HG02943 (cell line): ENCODE measurements at regions not wholly inside any gene's neighbourhood (a gene's known extent, or its start where the extent isn't known, plus 50 kb on each side); places are given as distances from the start of the nearest gene placed in this dataset.

Source experiments
- ATAC-seq: cut with Tn5 transposase; IDR thresholded peaks from one replicate; pipeline ENCODE4 v1.9.1; 2021; ENCODE audit warnings: mild to moderate bottlenecking, low read depth, moderate library complexity; ENCODE audit not compliant: unreplicated experiment

DNA sequence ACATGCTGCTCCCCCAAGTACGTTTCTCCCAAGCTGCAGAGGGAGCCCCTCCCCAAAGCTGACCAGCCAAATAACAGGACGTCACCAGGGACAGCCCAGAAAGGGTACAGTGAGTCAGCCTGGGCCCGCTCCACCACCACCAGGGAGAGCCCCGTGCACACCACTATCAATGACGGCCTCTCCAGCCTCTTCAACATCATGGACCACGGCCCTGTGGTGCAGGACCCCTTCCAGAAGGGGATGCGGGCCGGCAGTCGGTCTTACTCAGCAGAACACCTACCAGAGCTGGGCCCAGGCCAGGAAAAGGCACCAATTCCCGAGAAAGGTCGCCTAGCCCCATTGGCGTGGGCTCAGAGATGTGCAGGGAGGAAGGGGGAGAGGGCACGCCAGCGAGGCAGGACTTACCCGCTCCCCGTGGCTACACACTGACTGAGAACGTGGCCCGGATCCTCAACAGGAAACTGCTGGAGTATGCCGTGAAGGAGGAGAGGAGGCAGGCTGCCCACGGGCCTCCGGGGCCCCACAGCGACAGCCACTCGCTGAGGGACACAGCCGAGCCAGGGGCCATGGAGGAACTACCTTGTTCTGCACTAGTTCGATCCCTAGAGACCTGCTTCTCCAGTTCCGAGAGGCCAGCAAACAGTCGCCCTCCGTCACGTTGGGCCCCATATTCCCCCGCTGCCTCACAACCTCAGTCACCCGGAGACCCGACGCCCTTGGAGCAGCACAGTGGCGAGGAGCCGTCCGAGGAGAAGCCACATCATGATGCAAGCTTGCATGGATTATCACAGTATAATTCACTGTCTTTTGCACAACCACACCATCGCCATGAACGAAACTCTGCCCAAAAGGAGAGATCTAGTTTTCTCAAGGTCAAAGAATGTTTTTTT lies 815.9 kb upstream of the KLHL1 start:
- ATAC-seq: no peak

DNA sequence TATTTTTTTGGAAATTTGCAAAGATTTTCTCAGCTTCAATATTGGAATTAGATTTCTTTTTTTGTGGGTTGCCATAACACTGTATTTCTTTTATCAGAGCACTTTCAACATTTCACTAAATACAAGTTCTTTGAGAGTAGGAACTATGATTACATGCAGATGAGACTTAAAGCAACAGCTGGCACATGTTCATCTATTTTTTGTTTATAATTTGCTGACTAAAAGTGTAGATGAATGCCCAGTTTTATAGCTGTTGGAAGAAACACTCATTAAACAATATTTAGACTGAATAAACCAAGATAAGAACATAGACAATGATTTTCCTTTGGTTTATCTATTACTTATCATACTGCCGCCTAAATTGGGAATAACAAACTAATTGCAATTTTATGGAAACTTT lies 803.0 kb upstream of the KLHL1 start:
- ATAC-seq: no peak

DNA sequence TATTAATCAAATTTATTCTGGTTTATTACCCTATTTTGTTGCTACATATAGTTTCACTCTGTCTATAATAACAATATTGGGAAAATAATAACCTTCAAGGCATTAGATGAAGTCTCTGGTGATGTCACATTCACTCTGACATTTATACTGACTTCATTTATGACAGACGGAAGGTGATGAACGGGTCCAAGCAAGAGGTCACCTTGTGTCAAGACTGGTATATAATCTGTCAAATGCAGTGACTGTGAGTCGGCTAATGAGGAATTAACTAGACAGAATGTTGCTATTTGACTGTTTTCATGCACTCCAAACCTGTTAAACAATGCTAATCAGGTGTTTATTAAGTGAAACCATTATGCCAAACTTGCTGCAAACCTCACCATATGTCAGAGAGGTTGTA lies 800.5 kb upstream of the KLHL1 start:
- ATAC-seq: no peak

DNA sequence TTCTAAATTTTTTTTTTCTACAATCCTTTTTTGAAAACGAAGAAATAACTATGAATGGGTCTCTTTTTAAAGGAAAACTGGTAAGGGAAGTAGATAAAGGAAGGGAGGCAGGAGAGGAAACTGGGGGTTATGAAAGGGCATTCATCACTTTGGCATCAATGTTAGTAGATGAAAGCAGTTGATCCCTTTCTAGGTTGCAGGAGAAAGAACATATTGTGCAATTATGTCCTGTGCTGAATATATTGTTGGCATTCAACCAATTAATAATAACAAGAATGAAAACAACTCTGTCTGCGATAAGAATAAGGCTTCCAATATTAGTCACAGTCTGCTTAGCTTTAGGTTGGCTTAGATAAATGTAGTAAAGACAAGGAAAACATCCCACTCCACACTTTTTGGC lies 796.8 kb upstream of the KLHL1 start:
- no peak for ATAC-seq

DNA sequence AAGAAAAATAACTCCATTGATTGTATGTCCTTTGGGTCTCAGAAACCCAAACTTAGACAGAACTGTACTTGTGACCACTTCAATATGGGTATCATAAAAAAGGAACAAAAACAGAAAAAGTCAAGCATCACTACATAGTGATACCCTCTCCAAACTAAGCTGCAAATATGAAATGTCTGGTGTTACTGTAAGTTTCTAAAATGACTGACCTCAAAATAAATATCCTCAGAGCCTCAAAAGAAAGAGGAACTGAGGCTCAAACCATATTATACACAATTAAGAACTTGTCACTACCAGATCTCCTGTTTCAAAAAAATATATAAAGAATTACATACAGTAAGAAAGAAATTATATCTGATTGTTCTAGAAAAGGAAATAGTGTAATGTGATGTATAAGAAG lies 787.9 kb upstream of the KLHL1 start:
- ATAC-seq: no peak

DNA sequence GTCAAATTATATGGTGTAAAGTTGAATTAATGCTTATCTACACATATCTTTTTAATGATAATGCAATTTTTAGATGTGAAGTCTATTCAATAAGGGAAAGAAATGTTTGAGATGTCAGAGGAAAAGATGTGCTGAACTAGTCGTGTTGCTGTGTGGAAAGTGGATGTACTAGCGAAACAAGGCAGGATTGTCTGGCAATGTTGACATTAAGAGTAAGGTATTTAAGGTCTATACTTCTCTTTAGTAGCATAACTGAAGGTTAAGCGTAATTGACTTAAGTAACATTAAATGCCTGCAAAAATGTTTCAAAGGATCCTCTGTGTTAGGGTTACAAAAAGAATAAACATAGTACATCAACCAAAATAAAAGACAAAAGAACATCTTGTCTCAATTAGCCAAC lies 787.3 kb upstream of the KLHL1 start:
- ATAC-seq: no peak

DNA sequence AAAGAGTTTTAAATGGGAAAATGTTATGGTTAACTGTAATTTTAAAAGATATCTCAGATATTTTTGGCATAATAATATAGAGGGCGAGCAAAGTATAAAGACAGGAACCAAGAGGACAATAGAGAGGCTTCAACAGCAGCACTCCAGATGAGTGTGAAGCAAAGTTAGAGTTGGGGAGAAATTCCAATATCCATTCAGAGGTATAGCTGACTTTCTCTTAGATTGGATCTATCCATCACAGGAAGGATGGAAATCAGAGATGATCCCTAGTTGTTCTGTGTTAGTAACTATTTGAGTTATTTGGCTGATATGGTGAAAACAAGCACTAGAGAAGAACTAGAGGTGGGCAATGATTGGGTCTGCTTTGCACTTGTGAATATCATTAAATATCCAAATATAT lies 786.0 kb upstream of the KLHL1 start:
- no peak for ATAC-seq

DNA sequence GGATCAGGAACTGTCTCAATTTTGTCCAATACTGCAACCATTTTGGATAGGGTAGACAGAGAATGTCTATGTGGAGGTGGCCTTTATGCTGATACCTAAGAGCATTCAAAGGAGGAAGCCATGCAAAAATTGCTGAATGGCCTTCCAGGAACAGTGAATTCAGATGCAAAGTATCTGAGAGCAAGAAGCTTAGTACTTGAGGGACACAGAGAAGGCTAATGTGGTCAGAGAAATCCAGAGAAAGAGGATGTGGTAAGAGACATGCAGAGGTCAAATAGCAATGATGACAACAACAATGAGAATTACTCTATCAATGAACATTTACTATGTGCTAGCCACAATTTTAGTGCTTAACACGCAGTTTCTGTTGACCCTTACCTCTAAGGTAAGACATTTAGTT lies 785.6 kb upstream of the KLHL1 start:
- no peak for ATAC-seq

DNA sequence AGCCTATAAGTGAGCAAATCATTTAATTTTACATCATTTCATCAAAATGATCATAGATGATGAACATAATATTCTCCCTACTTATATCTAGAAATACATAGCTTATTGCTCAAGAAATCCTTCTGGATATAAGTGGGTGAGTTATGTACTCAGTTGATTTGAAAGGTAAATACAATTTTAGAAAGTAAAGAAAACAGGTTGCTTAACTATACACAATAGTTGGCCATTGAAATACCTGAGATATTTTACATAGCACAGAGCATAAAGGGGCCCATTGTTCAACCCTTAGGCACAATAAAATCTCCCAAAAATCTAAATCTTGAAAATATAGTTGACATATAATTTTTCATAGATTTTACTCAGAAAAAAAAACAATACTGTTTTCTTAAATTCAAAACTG lies 782.0 kb upstream of the KLHL1 start:
- no peak for ATAC-seq

DNA sequence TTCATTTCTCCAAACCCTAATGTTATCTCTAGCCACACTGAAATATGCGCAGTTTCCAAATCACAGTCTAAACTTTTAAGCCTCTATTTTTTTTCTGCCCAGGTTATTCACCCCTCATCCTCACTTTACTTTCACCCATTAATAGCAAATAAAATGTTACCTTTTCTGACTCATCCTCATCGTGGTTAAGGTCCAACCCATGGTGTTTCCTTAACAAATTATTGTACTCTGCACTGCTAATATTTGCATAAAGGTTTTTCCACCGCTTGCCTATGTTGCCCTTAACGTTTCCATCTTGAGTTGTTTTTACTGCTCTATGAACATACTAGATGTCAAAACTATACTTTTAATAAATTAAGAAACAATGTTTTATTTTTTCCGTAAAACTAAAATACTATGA lies 780.9 kb upstream of the KLHL1 start:
- no peak for ATAC-seq

DNA sequence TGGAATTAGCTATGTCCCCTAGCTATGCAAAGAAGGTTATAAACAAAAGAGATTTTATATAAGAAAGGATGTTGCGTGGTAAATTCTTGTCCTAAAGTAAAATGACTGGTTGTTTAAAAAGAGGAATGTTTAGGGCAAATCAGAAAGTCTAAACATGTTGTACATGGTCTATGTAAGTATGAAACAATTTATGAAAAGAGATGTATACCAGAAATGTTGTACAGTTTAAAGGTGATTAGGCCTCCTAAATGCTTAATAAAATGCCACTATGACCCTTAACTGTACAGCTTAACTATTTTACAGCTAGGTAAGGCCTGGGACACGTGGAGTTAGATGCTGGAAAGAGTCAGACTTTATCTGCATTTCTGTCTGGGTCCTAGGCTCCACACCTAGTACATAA lies 775.9 kb upstream of the KLHL1 start:
- no peak for ATAC-seq

DNA sequence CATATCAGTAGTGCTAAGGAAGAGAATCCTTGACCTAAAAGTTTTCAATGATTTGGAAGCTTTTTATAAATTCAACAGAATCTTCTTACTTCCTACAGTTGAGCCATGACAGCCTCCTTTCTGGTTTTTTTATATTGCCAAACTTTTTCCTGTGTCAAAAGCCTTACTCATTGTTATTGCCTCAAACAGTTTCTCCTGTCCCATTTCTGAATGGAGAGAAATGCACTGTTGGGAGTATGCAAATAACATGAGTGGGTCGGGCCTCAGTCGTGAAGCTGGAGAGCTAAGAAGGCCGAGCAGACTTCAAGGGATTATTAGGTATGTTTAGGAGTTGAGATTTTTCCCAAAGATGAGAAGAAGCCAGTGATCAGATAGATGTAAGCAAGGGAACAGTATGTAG lies 766.4 kb upstream of the KLHL1 start:
- no peak for ATAC-seq

DNA sequence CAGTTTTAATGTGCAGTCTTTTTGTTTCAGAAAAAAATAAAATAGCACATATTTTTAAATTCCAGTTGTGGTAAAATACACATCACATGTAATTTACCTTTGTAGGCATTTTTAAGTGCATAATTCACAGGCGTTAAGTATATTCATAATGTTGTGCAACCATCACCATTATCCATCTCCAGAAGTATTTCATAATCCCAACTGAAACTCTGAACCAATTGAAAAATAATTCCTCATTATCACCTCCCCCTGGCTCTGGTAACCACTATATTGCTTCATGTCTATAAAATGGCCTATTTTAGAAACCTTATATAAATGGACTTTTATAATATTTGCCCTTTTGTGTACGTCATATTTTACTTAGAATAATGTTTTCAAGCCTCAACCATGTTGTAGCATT lies 756.5 kb upstream of the KLHL1 start:
- no peak for ATAC-seq

DNA sequence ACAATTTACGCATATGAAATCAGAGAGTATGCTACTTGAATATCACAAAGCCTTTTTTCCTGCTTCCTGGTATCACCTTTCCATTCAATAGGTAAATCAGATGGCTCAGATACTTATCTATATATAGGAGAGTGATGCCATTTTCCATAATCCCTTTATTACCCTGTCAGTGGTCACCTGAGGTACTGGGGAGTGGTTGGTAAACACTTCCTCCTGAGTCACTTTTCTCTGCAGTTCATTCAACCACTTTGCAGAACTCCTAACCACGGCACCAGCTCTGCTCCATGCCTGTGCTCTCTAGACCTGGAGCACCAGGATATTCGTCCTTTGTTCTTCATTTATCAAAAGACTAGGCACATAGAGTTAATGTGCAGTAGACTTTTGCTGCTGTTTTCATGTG lies 748.5 kb upstream of the KLHL1 start:
- no peak for ATAC-seq

DNA sequence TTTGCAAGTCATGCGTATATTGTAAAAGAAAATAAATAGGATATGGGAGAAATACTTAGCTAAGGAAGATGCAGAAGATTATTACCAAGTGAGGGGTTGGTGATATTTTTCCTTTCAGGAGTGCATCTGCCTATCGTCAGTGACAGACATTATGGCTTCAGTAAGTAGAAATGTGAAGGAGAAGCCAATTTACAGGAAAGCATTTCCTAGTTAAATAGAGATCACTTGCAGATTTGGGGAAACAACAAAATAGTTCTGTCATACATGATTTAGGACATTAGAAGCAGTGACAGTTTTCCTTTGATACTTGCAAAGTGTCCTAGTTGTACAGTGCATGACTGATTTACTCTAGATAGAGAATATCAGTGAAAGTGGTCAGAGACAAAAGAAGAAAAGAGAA lies 747.8 kb upstream of the KLHL1 start:
- ATAC-seq: no peak

DNA sequence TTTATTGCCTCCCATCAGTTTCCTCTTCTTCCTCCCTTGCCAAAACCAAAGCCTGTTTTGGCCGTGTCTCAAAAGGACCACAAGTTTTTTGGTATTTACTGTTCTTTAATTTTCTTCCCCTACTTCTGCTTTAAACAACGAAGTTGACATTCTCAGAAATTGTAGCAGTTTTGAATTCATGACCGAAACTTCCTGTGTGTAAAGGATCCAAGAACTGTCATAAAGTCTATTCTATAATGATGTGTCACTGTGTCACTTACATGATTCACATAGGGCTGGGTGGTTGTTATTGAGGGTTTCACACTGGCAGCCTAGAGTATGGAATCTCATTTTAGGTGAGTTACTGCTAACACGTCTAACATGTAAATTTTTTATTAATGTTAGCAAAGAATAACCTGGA lies 741.0 kb upstream of the KLHL1 start:
- ATAC-seq: no peak

DNA sequence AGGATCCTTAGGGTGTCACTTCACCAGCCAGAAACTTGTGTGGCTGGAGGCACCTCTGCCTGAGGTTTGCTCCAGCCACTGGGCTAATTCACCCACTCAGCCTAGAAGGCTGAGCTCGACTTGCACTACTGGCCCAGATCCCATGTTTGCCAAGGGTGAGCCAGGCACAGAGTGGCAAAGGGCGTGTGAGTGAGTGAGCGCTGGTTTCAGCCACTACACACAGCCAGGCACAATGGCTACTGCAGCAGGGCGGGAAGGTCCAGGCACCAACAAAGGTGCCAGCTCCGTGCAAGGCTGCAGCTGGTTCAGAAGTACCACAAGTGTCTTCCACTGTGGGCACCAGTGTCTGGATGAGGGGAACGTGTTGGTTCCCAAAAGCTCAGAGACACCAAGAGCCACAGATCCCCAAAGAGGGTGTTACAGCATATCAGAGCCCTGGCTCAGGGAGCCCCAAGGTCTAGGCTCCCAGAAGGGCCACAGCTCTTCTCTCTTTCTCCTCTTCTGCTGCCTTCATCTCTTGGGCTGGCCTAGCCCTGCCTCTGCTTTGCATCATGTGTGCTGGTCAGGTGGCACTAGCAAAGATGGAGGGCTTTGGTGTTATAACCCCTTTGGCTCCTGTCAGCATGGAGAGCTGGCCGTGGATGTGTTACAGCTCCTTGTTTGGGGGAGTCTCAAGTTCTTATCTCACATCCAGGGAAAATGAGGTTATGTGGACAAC lies 736.3 kb upstream of the KLHL1 start:
- no peak for ATAC-seq

DNA sequence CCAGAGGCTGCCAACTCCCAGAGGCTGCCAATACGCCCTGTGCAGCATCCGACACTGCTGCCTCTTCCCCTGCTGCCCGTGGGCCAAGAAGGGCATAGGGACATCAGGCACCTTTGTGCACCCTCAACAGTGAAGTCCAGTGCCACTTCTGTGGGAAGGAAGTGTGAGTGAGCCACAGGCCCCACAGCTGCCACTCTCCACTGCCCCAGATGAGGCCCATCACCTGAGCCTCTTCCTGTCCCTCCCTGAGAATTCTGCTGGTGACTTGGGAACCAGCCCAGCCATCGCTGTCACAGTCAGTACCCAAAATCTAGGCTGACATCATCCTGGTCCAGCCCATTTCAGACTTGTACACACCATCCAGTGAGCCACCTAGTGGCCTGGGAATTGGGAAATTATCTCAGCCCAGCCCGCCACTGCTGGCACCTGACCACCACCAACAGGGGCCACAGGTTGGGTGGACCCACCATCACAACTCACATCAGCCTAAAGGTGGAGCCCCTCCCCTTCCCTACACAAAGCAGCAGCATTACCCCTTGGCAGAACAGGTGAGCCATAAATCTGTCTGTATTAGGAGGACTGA lies 733.9 kb upstream of the KLHL1 start:
- no peak for ATAC-seq

DNA sequence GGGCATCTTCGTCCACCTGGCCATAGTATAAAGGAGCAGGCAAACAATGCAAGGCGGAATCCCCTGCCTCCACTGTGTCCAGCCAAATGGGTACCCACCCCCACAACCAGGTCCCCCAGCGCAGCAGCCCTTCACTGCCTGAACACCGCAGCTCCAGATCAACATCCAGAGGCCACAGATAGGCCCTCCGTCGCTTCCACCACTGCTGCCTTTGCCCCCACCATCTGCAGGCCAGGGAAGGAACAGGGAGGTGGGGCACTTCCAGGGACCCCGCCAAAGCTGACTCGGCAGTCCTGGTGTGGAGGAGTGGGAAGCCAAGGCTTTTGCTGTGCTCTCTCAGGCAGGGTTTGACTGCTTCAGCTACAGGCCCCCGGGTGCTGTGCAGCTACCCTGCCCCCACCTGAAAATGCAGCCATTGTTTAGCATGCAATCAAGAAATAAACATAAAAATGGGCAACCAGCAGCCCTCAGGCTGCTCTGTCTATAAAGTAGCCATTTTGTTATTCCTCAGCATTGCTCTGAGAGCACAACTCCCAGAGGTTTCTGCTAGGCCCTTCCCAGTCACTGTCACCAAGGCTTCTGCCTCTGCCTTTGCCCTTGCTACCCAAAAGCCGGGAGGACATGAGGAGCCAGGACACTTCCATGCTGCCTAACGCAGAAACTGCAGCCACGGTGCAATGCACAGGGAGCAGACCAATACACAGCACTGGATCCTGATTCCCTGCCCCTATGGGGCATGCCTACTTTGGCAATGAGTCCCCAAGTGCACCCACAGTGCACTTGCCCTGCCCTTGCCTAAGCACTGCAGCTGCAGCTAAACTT lies 733.2 kb upstream of the KLHL1 start:
- ATAC-seq: no peak

DNA sequence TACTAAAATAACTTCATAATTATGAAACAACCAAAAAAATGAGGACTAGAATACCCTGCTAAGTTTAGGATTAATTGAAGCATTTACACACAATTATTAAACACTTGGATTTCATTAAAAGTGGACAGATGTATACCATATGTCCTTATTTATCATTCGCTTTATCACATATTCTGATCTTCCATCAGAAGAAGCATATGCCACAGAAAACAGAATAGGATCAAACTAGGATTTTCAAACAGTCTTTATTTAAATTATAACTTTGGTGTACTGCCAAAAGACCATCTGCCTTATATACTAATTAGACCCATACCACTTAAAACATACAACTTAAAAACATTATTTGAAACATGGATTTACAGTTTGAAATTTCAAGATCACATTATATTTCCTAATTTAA lies 727.1 kb upstream of the KLHL1 start:
- ATAC-seq: no peak

DNA sequence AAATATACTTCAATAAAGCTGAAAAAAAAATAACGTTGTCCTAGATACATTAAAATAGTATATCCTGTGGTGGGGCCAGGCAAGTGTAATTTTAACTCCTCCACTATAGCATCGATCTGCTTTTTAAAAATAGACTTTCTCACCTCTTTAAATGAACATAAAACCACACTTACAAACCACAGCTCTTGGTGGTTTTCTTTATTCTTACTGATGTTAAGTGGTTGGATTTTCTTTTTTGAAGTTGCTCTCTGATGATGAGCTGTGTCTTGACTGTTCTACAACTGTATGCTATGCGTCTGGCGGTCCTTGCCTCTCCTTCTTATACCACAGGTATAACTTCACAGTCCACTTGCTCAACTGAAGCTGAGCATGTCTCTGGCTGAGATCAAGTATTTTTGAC lies 721.5 kb upstream of the KLHL1 start:
- no peak for ATAC-seq
